Kidney capillary endothelial cell (primary cell): ENCODE measurements at regions not wholly inside any gene's neighbourhood (a gene's known extent, or its start where the extent isn't known, plus 50 kb on each side); places are given as distances from the start of the nearest gene placed in this dataset.

ENCODE experiments used
- DNase-seq: peaks from one replicate; pipeline ENCODE4 v3.0.0-alpha.2; 2018; ENCODE audit warnings: low spot score

DNA sequence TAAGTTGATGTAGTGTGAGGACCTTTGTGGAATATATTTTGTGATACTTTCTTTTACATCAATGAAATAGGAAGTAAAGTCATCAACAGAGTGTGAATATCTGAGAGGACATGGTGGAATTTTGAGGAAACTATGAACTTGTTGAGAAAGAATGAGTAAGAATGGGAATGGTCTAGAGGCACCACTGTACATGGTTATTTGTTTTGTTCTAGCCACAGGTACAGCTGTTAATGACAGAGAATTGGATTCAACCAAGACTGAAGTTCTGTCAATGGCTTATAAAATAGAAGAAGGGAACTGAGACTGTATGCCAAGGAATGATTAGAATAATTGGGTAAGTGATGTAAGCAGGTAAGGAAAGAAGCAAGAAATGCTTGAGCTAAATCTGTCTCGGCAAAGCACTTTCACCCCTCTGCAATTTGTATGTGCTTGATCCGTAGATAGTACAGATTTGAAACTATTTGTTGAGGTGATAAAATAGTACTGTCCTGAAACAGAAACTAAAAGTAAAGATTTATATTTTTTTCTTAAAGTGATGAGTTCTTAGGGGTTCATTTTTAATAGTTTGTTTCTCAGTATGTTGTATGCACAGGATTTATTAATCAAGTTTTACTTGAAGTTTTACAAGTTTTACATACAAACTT is 468.8 kb upstream of the SMC2 start:
- DNase-seq: no peak

- no peak for DNase-seq
Measured at GRCh38 chr9:103627731-103628130, 466.4 kb upstream of the SMC2 start.

DNA sequence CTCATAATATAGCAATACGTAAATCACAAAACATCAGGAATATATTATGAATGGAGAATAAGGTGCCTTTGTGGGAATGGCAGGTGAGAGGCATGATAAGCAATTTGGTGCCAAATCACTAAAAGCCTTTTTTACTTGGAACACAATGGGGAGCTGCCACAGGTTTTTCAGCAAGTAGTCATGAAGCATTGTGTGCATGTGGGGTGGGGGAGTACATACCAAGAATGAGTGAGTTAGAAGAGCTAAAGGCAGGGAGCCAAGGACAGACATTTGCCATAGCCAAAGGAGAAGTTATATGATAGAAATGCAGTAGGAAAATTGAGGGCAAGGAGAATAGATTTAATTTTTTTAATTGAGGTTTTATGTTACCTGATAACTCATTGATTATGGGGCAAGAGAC is 445.0 kb upstream of the SMC2 start:
- no peak for DNase-seq

DNA sequence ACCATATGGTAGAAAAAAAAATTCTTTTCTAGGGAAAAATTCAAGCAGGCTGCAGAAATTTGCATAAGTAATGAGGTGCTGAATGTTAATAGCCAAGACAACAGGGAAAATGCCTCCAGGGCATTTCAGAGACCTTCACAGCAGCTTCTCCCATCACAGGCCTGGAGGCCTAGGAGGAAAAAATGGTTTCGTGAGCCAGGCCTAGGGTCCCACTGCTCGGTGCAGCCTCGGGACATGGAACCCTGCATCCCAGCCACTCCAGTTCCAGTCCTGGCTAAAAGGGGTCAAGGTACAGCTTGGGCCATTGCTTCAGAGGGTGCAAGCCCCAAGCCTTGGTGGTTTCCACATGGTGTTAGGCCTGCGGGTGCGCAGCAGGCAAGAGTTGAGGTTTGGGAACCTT is 436.0 kb upstream of the SMC2 start:
- no peak for DNase-seq

- DNase-seq: no peak
Measured at GRCh38 chr9:103660830-103661229, 433.3 kb upstream of the SMC2 start.

GRCh38 chr9:103661663-103662062 is 432.4 kb upstream of the SMC2 start:
- DNase-seq: peak; percentile 35

DNA sequence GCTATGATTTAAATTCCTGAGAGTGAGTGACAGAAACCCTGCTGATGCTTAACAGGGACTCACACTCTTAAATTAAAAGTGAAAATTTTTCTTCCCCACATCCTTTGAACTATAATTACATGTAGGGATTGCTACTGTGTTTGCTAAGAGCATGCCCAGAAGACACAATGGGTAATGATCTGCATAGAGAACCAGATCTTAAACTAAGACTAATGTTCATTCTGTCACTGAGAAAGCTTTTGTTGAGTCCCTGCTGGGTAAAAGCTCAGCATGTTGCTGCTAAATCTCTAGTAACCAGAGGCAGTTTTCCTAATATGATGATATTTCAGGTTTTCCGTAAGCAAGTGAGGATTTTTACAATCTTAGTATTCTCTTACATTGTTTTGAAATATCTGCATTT is 424.8 kb upstream of the SMC2 start:
- no peak for DNase-seq

- no peak for DNase-seq
Measured at GRCh38 chr9:103674271-103674670, 419.8 kb upstream of the SMC2 start.

DNA sequence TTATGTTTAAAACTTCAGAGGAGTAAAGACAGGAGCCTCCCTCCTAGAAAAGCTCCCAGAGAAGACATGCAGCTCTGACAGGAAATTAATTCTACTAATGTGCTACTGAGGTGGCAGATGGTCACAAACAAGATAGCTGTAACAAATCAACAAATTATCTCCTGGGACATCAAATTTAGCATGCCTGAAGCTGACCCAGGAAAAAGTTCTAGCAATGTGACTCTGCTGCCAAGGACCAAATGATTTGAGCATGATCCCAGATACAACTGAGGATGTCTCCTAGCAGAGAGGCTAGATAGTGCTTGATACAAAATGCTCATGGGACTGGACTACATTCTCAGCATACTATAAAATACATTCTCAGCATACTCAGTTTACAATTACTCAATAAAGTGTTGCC is 413.5 kb upstream of the SMC2 start:
- DNase-seq: no peak

- no peak for DNase-seq
Measured at GRCh38 chr9:103681435-103681834, 412.7 kb upstream of the SMC2 start.

GRCh38 chr9:103700195-103700962 is 393.7 kb upstream of the SMC2 start:
- DNase-seq: peak; percentile 24

DNA sequence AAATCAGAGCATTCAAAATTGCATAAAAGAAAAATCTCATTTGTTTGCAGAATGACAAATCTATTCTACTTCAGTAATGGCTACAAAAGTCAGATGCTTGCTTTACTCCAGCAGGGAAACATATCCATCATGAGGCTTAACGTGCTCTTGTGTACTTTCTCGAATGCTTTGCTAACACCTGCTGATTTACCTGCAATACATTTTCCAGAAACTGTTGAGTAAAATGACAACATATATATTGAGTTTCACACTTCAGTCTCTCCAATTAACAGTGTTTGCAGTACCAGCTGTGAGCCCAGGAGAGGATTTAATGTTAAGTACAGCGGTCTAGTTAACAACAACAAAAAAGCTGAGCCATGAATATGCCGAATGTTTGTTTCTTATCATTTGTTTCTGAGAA is 391.5 kb upstream of the SMC2 start:
- DNase-seq: no peak

DNA sequence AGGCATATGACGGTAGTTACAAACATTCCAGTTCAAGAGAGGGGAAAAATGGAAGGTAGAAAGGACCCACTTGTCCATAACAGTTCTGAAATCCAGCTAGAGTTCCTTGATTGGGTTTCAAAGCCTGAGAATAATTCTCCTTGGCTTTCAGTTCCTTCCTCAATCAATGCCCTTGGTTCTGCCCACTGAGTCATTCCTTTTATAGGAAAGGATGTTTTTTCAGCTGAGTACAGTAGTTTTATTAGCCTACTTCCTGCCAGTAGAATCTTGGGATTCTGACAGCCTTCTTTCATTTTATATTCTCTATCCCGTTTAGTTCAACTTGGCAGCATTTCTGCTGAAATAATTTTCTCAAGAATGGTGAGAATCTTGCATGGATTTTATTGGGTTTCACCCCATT is 386.9 kb upstream of the SMC2 start:
- peak; percentile 26 for DNase-seq

DNA sequence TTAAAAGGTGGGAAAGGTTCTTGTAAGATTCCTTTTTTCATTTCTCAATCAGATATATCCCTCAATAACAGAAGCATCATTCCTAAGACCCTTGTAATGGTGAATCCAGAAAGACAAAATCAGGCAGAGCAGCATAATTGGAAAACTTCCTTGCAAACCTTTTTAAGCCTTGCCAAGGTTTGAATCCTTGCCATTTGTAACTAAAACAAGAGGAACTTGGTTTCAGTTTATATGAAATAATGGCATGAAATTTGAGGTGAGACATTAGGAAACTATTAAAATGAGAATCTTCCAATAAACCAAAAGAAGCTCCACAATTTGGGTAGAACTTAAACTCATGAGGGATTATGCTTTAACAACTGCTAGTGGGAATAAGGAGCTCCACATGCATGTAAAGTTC is 384.7 kb upstream of the SMC2 start:
- DNase-seq: no peak

GRCh38 chr9:103713631-103714030 is 380.5 kb upstream of the SMC2 start:
- DNase-seq: no peak

GRCh38 chr9:103714992-103715391 is 379.1 kb upstream of the SMC2 start:
- no peak for DNase-seq

- no peak for DNase-seq
Measured at GRCh38 chr9:103721056-103721455, 373.1 kb upstream of the SMC2 start.

DNA sequence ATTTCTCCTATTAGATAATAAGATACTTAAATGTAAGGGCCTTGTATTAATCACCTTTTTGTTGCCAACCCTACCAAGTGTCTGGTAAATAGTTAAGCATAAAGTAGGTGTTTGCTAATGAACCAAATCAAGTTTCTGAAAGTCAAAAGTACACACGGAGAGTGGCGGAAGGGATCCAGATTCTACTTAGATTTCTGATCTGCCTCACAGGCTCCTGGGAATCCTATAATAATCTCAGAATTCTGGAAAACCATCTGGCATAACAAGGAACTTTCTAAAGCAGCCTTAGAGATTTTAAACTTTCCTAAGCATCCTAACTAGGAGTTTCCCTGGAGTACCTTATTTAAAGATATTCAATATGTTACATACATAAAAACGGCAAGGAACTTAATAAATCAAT is 363.2 kb upstream of the SMC2 start:
- DNase-seq: no peak

DNA sequence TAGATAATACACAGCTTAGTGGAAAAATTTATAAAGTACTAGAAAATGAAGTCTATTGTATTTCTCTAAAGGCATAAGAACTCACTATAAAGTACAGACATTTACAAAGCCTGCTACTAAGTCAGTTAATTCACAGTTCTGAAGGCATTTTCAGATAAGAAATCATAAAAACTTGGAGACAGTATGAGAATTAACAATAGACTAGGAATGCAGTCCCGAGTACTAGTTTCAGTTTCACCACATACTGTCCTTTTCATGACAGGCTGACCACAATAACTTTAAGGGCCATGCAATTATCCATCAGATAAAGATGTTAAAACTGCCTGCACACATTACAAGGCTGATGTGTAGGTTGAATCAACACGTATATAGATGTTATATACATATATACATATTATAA is 362.6 kb upstream of the SMC2 start:
- no peak for DNase-seq

- no peak for DNase-seq
Measured at GRCh38 chr9:103734471-103734870, 359.6 kb upstream of the SMC2 start.

GRCh38 chr9:103755441-103755840 is 338.7 kb upstream of the SMC2 start:
- DNase-seq: no peak

- no peak for DNase-seq
Measured at GRCh38 chr9:103755986-103756385, 338.1 kb upstream of the SMC2 start.

DNA sequence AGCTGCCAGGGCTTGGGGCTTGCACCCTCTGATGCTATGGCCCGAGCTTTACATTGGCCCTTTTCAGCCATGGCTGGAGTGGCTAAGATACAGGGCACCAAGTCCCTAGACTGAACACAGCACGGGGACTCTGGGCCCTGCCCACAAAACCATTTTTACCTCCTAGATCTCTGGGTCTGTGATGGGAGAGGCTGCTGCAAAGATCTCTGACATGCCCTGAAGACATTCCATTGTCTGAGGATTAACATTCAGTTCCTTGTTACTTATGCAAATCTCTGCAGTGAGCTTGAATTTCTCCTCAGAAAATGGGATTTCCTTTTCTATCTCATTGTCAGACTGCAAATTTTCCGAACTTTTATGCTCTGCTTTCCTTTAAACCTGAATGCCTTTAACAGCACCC is 337.0 kb upstream of the SMC2 start:
- DNase-seq: no peak

DNA sequence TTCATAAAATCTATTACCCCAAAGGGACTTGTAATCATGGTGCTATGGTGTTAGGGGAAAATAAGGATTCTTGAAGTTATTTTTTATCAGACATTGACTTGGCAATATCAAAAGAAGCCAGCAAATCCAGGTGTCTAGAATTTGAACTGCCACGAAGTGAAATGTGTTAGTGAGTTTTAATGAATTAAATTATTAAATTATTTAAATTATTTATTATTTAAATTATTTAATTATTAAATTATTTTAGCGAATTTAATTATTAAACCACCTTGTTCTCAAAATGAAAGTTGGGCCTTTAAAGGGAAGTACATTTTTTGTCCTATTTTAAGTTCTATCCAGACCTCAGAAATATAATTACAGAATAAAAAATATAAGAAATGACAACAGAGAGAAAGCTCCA is 332.6 kb upstream of the SMC2 start:
- DNase-seq: no peak
